Lower lobe of right lung (tissue), 2 donors: ENCODE measurements at regions not wholly inside any gene's neighbourhood (a gene's known extent, or its start where the extent isn't known, plus 50 kb on each side); places are given as distances from the start of the nearest gene placed in this dataset.

Experiments
- ATAC-seq, 2 donors: fragments of 200-7000 bp; cut with Tn5 transposase; one replicate each; pipeline ENCODE4 v1.9.1; 2020 to 2022; ENCODE audit warnings: mild to moderate bottlenecking in 2 of 2, moderate library complexity in 2 of 2
- DNase-seq: peaks from one replicate; pipeline ENCODE4 v3.0.0-alpha.2; 2020
- H3K27ac ChIP-seq: fragments of 200-600 bp; one replicate; pipeline ENCODE4 v1.8.0; 2022
- H3K27me3 ChIP-seq: fragments of 200-600 bp; one replicate; pipeline ENCODE4 v1.8.0; 2022; ENCODE audit warnings: low read depth
- H3K36me3 ChIP-seq: fragments of 200-600 bp; one replicate; pipeline ENCODE4 v1.8.0; 2022; ENCODE audit warnings: mild to moderate bottlenecking
- H3K4me1 ChIP-seq: fragments of 200-600 bp; one replicate; pipeline ENCODE4 v1.8.0; 2022
- H3K4me3 ChIP-seq: fragments of 200-600 bp; one replicate; pipeline ENCODE4 v1.8.0; 2022; ENCODE audit warnings: mild to moderate bottlenecking
- H3K9me3 ChIP-seq: fragments of 200-600 bp; one replicate; pipeline ENCODE4 v1.8.0; 2022
- intact Hi-C: fragments of 100-400 bp; cut with DNase I; formaldehyde crosslinking; loops from one replicate; pipeline ENCODE4 v1.11.0; 2022
- TF ChIP-seq, protein P1 (sequence below): fragments of 200-600 bp; IDR thresholded peaks from one replicate; pipeline ENCODE4 v1.8.0; 2022; ENCODE audit warnings: antibody characterized with exemption, mild to moderate bottlenecking
- donor health status: DM: no; HTN: yes; CAD: no; lungs with severe emphysema.

DNA sequence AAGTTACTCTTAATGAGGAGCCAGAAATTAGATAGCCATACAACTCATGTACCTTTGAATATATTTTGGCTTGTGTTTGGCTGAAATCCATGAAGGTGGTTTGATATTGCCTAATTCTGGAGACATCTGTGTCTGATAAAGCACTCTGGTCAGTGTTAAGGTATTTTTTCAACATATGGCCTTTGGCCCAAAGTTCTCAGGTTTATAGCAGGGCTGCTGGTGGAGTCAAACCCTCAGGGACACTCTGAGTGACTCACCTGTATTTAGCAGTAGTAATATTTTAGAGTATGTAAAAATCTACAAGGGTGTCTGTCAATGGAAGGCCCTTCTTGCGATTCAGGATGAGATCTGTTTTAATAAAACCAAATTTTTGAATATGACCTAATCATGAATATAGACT is 666.5 kb downstream of the SLC4A3 start:
- no peak for ATAC-seq
- no peaks in the 10 kb centered on the region for H3K27me3 ChIP-seq
- DNase-seq, result no peak
- H3K4me3 ChIP-seq, result no peak overlapping the region
- H3K9me3 ChIP-seq, result no peaks in the 10 kb centered on the region
- H3K27ac ChIP-seq, result no peak overlapping the region
- H3K36me3 ChIP-seq, result no peaks in the 10 kb centered on the region
- TF ChIP-seq, protein P1, sequence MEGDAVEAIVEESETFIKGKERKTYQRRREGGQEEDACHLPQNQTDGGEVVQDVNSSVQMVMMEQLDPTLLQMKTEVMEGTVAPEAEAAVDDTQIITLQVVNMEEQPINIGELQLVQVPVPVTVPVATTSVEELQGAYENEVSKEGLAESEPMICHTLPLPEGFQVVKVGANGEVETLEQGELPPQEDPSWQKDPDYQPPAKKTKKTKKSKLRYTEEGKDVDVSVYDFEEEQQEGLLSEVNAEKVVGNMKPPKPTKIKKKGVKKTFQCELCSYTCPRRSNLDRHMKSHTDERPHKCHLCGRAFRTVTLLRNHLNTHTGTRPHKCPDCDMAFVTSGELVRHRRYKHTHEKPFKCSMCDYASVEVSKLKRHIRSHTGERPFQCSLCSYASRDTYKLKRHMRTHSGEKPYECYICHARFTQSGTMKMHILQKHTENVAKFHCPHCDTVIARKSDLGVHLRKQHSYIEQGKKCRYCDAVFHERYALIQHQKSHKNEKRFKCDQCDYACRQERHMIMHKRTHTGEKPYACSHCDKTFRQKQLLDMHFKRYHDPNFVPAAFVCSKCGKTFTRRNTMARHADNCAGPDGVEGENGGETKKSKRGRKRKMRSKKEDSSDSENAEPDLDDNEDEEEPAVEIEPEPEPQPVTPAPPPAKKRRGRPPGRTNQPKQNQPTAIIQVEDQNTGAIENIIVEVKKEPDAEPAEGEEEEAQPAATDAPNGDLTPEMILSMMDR, result no peak
- no peaks in the 10 kb centered on the region for H3K4me1 ChIP-seq
- intact Hi-C loops, result no loop called here

DNA sequence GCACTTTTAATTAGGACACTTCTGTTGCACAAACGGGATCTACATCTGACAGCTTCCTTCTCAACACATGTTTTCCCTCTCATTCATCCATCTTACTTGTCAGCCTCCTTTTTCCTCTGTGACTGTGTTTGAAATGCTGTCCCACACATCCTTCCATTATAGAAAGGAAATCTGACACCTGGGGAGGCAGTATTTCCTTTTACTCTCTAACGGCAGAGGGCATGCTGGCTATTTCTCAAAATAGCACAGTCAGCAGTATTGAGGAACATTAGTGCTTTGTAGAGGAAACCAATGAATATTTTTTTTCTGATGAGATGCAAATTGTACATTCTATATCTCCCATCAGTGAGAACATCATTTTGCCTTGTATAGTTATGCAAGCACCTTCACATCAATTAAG is 668.7 kb downstream of the SLC4A3 start:
- intact Hi-C loops, result no loop called here
- no peak overlapping the region for H3K27ac ChIP-seq
- H3K27me3 ChIP-seq, result no peaks in the 10 kb centered on the region
- no peak for ATAC-seq
- no peaks in the 10 kb centered on the region for H3K4me1 ChIP-seq
- DNase-seq, result no peak
- TF ChIP-seq, protein P1, result no peak
- H3K4me3 ChIP-seq, result no peak overlapping the region
- H3K9me3 ChIP-seq, result no peaks in the 10 kb centered on the region
- no peaks in the 10 kb centered on the region for H3K36me3 ChIP-seq

DNA sequence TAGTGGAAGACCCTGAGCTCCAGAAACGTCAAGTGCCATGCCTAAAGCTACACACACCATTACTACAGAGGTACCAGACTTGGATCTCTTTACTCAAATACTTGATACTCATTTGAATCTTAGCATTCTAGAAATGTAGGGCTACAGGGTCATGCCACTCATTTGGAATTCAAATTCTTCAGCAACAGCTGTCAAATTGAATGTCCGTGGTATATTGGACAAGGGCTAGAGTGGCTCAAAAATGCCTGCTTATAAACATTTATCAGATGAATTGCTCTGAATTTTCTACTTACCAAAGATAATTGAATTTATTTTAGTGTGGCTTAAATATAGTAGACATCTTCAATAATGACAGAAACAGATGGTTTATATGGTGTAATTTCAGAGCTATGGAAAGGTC is 669.7 kb downstream of the SLC4A3 start:
- no peaks in the 10 kb centered on the region for H3K4me1 ChIP-seq
- ATAC-seq (no peak), DNase-seq (no peak)
- H3K4me3 ChIP-seq, result no peak overlapping the region
- TF ChIP-seq, protein P1, result no peak
- intact Hi-C loops, result no loop called here
- no peaks in the 10 kb centered on the region for H3K36me3 ChIP-seq
- no peak overlapping the region for H3K27ac ChIP-seq
- H3K27me3 ChIP-seq, result no peaks in the 10 kb centered on the region
- H3K9me3 ChIP-seq, result no peaks in the 10 kb centered on the region

DNA sequence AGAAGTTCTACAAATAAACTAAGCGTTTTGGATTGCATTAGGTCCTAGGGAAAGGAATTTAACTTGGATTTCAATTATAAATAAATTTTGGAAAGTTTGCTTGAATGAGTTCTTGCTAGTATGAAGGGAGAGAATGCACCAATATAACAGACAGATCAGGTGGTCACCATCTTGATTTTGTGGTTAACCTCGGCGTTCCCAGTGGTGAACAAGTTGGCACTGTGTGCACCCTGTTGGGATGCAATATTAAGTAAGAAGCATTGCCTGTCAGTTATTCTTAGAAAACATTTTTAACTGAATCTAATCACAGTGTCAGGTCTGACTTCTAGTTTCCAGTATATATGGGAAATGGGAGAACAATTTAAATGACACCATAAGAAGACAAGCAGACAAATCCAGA is 673.4 kb downstream of the SLC4A3 start:
- Histone ChIP-seq H3K27ac (no peak overlapping the region), H3K4me1 (no peaks in the 10 kb centered on the region), H3K36me3 (no peaks in the 10 kb centered on the region), H3K27me3 (no peaks in the 10 kb centered on the region), H3K4me3 (no peak overlapping the region), H3K9me3 (no peaks in the 10 kb centered on the region)
- intact Hi-C loops, result no loop called here
- DNase-seq (no peak), ATAC-seq (no peak)
- TF ChIP-seq, protein P1, result no peak

DNA sequence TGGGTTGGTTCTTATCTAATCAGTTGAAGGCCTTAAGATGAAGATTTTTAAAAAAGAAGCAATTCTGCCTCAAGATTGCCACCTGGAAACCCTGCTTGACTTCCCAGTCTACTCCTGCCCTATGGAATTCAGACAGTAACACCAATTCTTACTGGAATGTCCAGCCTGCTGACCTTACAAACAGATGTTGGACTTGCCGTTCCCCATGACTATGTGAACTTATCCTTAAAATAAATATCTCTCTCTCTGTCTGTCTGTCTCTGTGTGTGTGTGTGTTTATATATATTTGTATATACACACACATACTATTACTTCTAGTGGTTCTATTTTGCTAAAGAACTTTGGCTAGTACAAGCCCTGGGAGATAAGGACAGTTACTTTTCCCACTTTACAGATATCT is 675.3 kb downstream of the SLC4A3 start:
- Histone ChIP-seq H3K9me3 (no peaks in the 10 kb centered on the region), H3K27me3 (no peaks in the 10 kb centered on the region), H3K36me3 (no peaks in the 10 kb centered on the region), H3K27ac (no peak overlapping the region), H3K4me3 (no peak overlapping the region), H3K4me1 (no peaks in the 10 kb centered on the region)
- intact Hi-C loops, result no loop called here
- TF ChIP-seq, protein P1, result no peak
- no peak for DNase-seq
- ATAC-seq, result no peak

DNA sequence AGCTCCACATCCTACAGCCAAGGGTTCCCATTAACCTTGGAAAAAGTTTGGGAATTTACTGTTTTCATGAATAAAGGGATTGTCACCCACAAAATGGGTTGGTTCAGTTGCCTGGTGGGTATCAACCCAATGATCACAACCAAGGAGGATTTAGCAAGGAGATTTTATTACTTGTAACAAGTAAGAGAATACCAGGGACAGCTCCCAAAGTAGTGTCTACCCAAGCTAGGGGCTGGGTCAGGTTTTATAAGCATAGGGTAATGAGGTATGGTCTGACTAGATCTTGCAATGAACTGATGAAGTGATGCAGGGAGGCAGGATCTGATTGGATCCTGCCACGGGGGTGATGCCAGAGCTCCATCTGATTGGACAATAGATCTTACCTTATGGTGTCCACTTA is 681.8 kb downstream of the SLC4A3 start:
- TF ChIP-seq, protein P1, result no peak
- no peaks in the 10 kb centered on the region for H3K27me3 ChIP-seq
- no peaks in the 10 kb centered on the region for H3K36me3 ChIP-seq
- DNase-seq (no peak), ATAC-seq (no peak)
- H3K27ac ChIP-seq, result no peak overlapping the region
- H3K9me3 ChIP-seq, result no peaks in the 10 kb centered on the region
- no peak overlapping the region for H3K4me3 ChIP-seq
- intact Hi-C loops, result no loop called here
- no peaks in the 10 kb centered on the region for H3K4me1 ChIP-seq
